Neural cell (in vitro differentiated cells): ENCODE measurements at regions not wholly inside any gene's neighbourhood (a gene's known extent, or its start where the extent isn't known, plus 50 kb on each side); places are given as distances from the start of the nearest gene placed in this dataset.

Experiments
- H2AFZ ChIP-seq: fragments of 200-600, 300-800 bp; sonication (generic), shearing (Covaris generic); 2 replicates; pipeline ENCODE4 v1.6.0; 2014; ENCODE audit warnings: low read depth, mild to moderate bottlenecking, antibody characterized with exemption, low read length, moderate library complexity
- H3F3A ChIP-seq: fragments of 200-600 bp; shearing (Covaris generic); 2 replicates; pipeline ENCODE4 v1.6.1; 2016; ENCODE audit warnings: mild to moderate bottlenecking, moderate library complexity, mixed read lengths, antibody characterized with exemption, low read length; ENCODE audit not compliant: insufficient read depth, poor library complexity, severe bottlenecking
- H3K27ac ChIP-seq: fragments of 200-600, 300-800 bp; sonication (generic), shearing (Covaris generic); 2 replicates; pipeline ENCODE4 v1.5.1; 2014; ENCODE audit warnings: mild to moderate bottlenecking, low read length, moderate library complexity
- H3K27me3 ChIP-seq: fragments of 300-800, 200-600 bp; sonication (generic), shearing (Covaris generic); 2 replicates; pipeline ENCODE4 v1.6.0; 2014; ENCODE audit warnings: mild to moderate bottlenecking, low read depth, low read length, moderate library complexity; ENCODE audit not compliant: insufficient read depth
- H3K36me3 ChIP-seq: fragments of 300-800, 200-600 bp; sonication (generic), shearing (Covaris generic); 2 replicates; pipeline ENCODE4 v1.5.1; 2014; ENCODE audit warnings: mild to moderate bottlenecking, antibody characterized with exemption, low read length, moderate library complexity; ENCODE audit not compliant: insufficient read depth
- H3K4me2 ChIP-seq: fragments of 300-800, 200-600 bp; sonication (generic), shearing (Covaris generic); 2 replicates; pipeline ENCODE4 v1.6.0; 2014; ENCODE audit warnings: mild to moderate bottlenecking, low read length
- H3K4me3 ChIP-seq: fragments of 300-800, 200-600 bp; sonication (generic), shearing (Covaris generic); 2 replicates; pipeline ENCODE4 v1.5.1; 2014; ENCODE audit warnings: mild to moderate bottlenecking, low read length, moderate library complexity
- H3K79me2 ChIP-seq: fragments of 200-600 bp; shearing (Covaris generic); replicated peaks from 2 replicates; pipeline ENCODE4 v1.6.0; 2014; ENCODE audit warnings: mild to moderate bottlenecking, low read length, moderate library complexity; ENCODE audit not compliant: insufficient read depth
- H3K9ac ChIP-seq: fragments of 300-800, 200-600 bp; sonication (generic), shearing (Covaris generic); 2 replicates; pipeline ENCODE4 v1.6.1; 2016; ENCODE audit warnings: mild to moderate bottlenecking, low read length, mixed read lengths
- H3K9me2 ChIP-seq: fragments of 200-600 bp; shearing (Covaris generic); 2 replicates; pipeline ENCODE4 v1.6.1; 2016; ENCODE audit warnings: mild to moderate bottlenecking, low read length, mixed read lengths; ENCODE audit not compliant: insufficient read depth
- H3K9me3 ChIP-seq: fragments of 200-600, 300-800 bp; sonication (generic), shearing (Covaris generic); 2 replicates; pipeline ENCODE4 v1.6.1; 2016; ENCODE audit warnings: mild to moderate bottlenecking, mixed run types, low read length, moderate library complexity, mixed read lengths
- H4K20me1 ChIP-seq: fragments of 200-600 bp; shearing (Covaris generic); 2 replicates; pipeline ENCODE4 v1.6.1; 2016; ENCODE audit warnings: mild to moderate bottlenecking, mixed run types; ENCODE audit not compliant: insufficient read depth
- CTCF ChIP-seq: fragments of 450-650 bp; IDR thresholded peaks from 2 replicates; pipeline ENCODE4 v1.5.1; 2014; ENCODE audit warnings: antibody characterized with exemption, mild to moderate bottlenecking, moderate library complexity; ENCODE audit not compliant: poor library complexity, severe bottlenecking
- EP300 ChIP-seq: fragments of 450-650 bp; conservative IDR thresholded peaks from 2 replicates; pipeline ENCODE4 v1.6.1; 2014; ENCODE audit warnings: antibody characterized with exemption, mild to moderate bottlenecking, moderate library complexity; ENCODE audit not compliant: poor library complexity, severe bottlenecking
- EZH2 ChIP-seq: fragments of 200-600, 300-800 bp; shearing (Covaris generic), sonication (generic); IDR thresholded peaks from 2 replicates; pipeline ENCODE4 v1.6.1; 2014; ENCODE audit warnings: antibody characterized with exemption, low read length, borderline replicate concordance, mild to moderate bottlenecking; ENCODE audit not compliant: insufficient read depth, poor library complexity, severe bottlenecking
- MXI1 ChIP-seq: fragments of 450-650 bp; conservative IDR thresholded peaks from 2 replicates; pipeline ENCODE4 v1.6.1; 2014; ENCODE audit warnings: antibody characterized with exemption, mild to moderate bottlenecking; ENCODE audit not compliant: poor library complexity, severe bottlenecking
- POLR2AphosphoS5 ChIP-seq: IDR thresholded peaks from 2 replicates; pipeline ENCODE4 v1.6.1; 2012
- RAD21 ChIP-seq: fragments of 450-650 bp; conservative IDR thresholded peaks from 2 replicates; pipeline ENCODE4 v1.6.1; 2014; ENCODE audit warnings: antibody characterized with exemption, mild to moderate bottlenecking, moderate library complexity
- REST ChIP-seq: IDR thresholded peaks from 2 replicates; pipeline ENCODE4 v1.6.1; 2012; ENCODE audit warnings: borderline replicate concordance

DNA sequence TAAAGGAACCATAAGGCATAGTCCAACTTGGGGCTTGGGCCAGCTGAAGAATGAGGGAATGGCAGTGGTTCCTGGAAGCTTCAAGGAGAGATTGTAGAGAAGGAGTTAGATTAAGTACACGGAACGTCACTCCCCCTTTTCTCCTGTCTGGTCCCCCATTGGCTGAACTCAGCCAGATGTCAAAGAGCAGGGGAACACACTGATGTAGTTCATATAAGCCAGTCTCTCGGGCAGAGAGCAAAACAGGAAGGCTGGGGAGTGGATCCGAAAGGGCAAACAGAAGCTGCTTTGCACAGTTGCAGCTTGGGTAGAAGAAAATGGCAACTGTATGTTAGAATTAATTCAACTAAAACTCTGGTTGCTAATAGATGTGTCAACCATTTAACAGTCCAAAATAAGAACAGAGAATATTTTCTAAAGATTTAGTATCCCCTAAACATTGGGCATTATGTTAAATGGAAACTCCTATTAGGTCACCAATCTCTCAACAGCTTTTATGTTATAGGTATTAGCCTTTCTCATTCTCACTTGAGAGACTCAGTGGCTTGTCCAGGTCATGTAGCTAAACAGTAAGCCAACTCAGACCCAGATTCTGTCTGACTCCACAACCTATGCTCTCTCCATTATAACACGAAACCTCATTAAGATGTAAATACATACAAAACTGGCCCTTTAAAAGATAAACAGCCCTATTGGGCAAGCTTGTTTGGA, 600.7 kb upstream of the USP24 start:
- H3K27me3 ChIP-seq: no peaks in the 10 kb centered on the region
- H3K4me2 ChIP-seq: no peak overlapping the region
- H3K36me3 ChIP-seq: no peaks in the 10 kb centered on the region
- H3K79me2 ChIP-seq: no peaks in the 10 kb centered on the region
- H2AFZ ChIP-seq: no peak overlapping the region
- H3K9ac ChIP-seq: no peak overlapping the region
- H3K4me3 ChIP-seq: no peak overlapping the region
- H3K9me3 ChIP-seq: no peaks in the 10 kb centered on the region
- no peak overlapping the region for H3K27ac ChIP-seq
- no peaks in the 10 kb centered on the region for H4K20me1 ChIP-seq
- no peaks in the 10 kb centered on the region for H3F3A ChIP-seq
- H3K9me2 ChIP-seq: no peaks in the 10 kb centered on the region
- TF ChIP-seq RAD21: no peak
- TF ChIP-seq EP300: no peak
- TF ChIP-seq EZH2: no peak
- TF ChIP-seq POLR2AphosphoS5: no peak
- no peak for TF ChIP-seq MXI1
- no peak for TF ChIP-seq CTCF

DNA sequence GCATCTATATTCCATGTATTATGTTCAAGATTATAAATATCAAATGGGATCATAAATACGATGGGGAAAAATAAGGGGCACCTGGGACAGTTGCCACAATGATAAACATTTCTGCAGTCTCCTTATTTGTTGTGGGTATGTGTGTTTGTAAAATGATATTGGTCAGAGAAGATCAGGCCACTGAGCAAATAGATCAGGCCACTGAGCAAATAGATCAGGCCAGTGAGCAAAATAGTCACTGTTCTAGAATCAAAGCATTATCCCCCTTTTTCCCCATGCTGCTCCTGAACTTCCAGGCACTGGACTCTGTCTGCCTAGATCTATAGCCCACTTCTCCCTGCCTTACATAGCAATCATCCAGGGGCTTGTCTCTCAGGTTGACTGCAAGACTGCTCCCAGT, 599.8 kb upstream of the USP24 start:
- Histone ChIP-seq H3K9me3 (no peaks in the 10 kb centered on the region), H3F3A (no peaks in the 10 kb centered on the region), H3K9me2 (no peaks in the 10 kb centered on the region), H3K27me3 (no peaks in the 10 kb centered on the region), H3K4me3 (no peak overlapping the region), H4K20me1 (no peaks in the 10 kb centered on the region), H3K27ac (no peak overlapping the region), H2AFZ (no peak overlapping the region), H3K36me3 (no peaks in the 10 kb centered on the region), H3K9ac (no peak overlapping the region), H3K79me2 (no peaks in the 10 kb centered on the region), H3K4me2 (no peak overlapping the region)
- TF ChIP-seq REST: no peak
- no peak for TF ChIP-seq RAD21
- TF ChIP-seq POLR2AphosphoS5: no peak
- TF ChIP-seq MXI1: no peak
- TF ChIP-seq EZH2: no peak
- no peak for TF ChIP-seq EP300
- no peak for TF ChIP-seq CTCF
